HG03460 (cell line): ENCODE measurements at regions not wholly inside any gene's neighbourhood (a gene's known extent, or its start where the extent isn't known, plus 50 kb on each side); places are given as distances from the start of the nearest gene placed in this dataset.

Experiments used
- ATAC-seq: cut with Tn5 transposase; IDR thresholded peaks from one replicate; pipeline ENCODE4 v1.9.1; 2021; ENCODE audit not compliant: unreplicated experiment

GRCh38 chr11:26134481-26135355, 197.2 kb upstream of the ANO3 start:
- no peak for ATAC-seq

GRCh38 chr11:26137651-26138050, 194.3 kb upstream of the ANO3 start:
- ATAC-seq = no peak

DNA sequence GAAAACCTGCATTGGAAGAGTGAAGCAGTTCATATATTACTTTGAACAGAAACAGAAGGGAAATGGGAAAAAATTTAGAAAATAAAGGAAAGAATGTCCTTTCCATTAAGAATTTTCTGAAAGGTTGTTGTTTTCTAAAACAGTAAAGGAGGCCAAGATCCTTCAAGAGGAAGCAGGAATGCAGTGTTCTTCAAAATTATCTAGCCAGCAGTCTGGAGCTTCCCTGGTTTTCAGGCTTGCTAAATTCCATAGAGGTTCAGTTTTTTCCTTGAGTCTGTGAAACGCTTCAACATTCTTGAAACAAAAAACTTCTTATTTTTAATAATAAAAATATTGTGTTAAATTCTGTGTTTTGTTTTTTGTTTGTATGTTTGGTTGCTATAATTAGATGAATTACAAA, 189.0 kb upstream of the ANO3 start:
- no peak for ATAC-seq

- ATAC-seq = no peak
These were observed 188.2 kb upstream of the ANO3 start for GRCh38 chr11:26143566-26144290.

DNA sequence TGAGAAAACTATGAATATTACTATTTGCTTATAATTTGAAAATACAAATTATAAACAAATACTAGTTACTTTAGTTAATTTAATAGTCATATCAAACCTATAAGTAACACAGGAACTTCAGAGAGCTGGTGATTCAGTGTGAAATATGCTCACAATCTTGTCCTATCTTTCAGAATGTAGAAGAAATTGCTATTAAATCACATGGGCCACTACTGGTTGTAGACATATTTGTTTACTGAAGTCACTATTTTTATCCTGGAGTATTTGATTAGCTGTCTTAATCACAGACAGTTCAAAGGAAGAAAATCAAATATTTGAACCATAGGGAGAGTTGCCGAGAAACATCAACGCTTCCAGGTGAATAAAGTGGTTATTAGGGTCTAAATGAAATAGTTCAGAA, 187.6 kb upstream of the ANO3 start:
- no peak for ATAC-seq

GRCh38 chr11:26144911-26145310, 187.0 kb upstream of the ANO3 start:
- ATAC-seq = no peak

DNA sequence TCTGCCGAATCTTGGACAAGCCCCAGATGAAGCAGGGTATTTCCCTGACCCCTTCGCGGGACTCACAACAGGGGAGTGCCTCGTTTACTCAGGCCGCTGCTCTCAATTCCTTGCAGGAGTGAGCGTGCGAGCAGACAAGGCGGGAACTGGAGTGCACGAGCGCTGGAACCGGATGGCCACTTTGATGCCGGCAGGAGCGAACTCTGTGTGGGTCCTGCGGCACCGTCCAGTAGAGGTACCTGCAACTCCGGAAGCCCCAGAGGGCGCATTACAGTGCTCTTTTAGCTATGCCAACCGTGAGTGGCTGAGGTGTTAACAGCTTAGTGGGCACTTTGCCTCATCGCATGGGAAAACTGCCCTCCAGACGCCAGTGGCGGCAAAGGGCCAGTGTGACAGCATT, 182.3 kb upstream of the ANO3 start:
- no peak for ATAC-seq

- ATAC-seq = no peak
These were observed 181.9 kb upstream of the ANO3 start for GRCh38 chr11:26150031-26150430.

DNA sequence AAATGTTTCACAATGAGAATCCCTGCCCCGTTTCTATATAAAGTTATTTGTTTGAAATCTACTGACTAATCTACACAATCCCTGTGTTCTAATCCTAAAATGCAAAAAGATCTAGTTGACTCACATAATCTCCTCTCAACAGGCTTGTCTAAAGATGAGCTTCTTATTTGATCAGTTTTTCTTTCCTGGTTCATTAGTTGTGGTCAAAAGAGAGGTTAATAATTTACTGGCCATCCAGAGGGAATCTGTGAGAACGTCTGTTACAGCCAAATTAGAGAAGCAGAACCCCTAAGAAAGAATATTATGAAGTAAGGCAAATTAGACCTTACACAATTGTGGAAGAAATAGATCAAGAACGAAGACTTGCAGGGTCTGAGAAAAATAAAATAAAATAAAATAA, 173.7 kb upstream of the ANO3 start:
- ATAC-seq = no peak

- no peak for ATAC-seq
These were observed 169.6 kb upstream of the ANO3 start for GRCh38 chr11:26162291-26162690.

GRCh38 chr11:26186389-26186788, 145.5 kb upstream of the ANO3 start:
- ATAC-seq = no peak

GRCh38 chr11:26187639-26188038, 144.3 kb upstream of the ANO3 start:
- ATAC-seq = no peak

DNA sequence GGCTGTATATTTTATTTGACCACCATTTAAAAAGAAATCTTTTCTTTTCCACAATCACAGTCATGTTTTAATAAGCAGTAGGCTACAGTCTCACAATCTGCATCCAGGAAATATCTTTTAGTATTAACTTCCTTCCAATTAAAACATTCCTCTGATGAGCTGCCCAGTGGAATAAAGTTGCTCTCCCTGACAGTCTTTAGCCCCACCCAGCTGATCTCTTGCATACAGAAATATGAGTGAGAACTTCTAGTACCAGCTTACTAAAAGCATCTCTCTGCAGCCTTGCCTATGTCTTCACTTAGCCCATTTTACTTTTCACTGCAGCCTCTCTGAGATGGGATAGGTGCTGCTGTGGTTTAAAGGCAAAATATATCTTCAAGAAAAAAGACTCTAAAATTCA, 143.4 kb upstream of the ANO3 start:
- ATAC-seq = no peak

DNA sequence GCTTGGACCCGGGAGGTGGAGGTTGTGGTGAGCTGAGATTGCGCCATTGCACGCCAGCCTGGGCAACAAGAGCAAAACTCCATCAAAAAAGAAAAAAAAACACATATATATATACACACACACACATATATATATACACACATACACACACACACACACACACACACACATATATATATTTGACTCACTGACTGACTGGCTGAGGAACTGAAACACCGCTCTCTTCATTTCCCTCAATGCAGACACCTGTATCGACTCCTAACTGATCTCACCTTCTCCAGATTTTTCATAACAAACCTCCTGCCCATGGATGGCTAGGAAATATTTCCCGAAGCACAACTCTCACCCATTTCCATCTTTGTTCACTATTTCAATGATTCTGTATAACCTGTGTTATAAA, 140.7 kb upstream of the ANO3 start:
- ATAC-seq = no peak

DNA sequence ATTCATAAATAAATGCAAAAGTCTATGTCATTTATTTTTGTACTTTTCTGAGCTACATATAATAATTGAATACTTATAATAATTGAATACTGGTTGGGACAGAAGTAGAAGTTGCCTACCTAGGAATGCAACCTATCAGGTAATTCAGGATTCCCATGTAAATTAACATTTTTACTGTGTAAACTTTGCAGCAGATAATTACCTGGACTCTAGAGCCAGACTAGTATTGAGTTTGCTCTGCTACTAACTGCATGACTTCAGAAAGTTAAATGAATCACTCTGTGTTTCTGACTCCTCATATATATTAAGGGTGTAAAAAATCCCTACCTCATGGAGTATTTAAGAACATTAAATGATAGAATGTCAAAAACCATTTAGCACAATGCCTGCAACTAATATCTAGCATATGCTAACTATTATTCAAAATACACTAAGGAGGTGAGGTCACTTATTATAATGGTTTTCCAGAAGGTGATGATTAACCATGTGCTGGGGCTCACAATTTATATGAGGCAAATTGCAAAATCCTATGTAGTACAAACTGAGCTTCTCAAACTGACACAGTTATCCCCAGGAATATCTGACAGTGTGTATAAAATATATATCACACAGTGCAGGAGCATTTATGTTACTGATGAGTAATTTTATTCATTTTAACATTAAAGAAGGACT, 138.1 kb upstream of the ANO3 start:
- no peak for ATAC-seq

DNA sequence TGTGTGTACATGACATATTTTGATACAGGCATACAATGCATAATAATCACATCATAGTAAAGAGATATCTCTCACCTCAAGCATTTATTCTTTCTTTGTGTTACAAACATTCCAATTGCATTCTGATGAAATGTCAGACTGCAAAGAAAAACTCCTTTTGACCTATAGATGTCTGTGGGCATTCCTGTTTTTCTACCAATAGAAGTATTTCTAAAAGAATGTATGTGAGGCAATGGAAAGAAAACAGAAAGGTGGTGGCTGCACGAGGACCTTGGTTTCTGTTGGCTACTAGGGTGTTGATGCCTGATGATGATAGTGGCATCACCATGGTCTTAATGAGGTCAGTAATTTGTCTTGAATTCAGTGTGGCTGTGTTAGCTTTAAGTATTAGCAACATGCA, 137.0 kb upstream of the ANO3 start:
- ATAC-seq = no peak

DNA sequence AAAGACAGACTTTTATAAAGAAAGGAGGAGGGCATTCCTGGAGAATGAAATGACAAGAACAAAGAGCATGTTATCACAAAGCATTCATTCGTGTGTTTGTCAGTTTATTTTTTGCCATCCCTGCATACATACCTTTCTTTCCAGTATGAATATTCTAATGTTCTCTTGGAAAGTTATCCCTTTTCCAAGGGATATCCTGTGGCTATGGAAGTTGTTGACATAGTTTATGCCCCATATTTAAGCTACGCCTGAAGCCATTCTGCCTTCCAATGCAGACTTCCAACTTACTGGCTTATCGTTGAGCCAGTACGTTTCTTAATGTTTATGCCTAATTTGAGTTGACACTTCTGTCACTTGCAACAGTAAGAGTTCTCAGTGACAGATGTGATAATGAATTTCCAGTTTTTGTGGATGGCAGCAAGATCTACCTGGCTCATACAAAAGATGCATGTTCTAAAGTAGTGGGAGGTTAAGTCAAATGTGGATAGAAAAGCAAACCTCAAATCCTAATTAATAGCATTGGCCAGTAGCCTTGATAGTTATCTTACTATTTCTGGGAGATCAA, 133.3 kb upstream of the ANO3 start:
- no peak for ATAC-seq

- ATAC-seq = no peak
These were observed 132.4 kb upstream of the ANO3 start for GRCh38 chr11:26199331-26200095.

- no peak for ATAC-seq
These were observed 130.5 kb upstream of the ANO3 start for GRCh38 chr11:26201411-26201810.

- no peak for ATAC-seq
These were observed 129.2 kb upstream of the ANO3 start for GRCh38 chr11:26202754-26203153.

- no peak for ATAC-seq
These were observed 127.8 kb upstream of the ANO3 start for GRCh38 chr11:26204101-26204500.
